ENCODE measurements at regions not wholly inside any gene's neighbourhood (a gene's known extent, or its start where the extent isn't known, plus 50 kb on each side); places are given as distances from the start of the nearest gene placed in this dataset.
"Not testable (repeated sequence)": the region's sequence is repeated elsewhere in the genome, so short reads cannot be mapped to it uniquely, and the experiment has no call there.

DNA sequence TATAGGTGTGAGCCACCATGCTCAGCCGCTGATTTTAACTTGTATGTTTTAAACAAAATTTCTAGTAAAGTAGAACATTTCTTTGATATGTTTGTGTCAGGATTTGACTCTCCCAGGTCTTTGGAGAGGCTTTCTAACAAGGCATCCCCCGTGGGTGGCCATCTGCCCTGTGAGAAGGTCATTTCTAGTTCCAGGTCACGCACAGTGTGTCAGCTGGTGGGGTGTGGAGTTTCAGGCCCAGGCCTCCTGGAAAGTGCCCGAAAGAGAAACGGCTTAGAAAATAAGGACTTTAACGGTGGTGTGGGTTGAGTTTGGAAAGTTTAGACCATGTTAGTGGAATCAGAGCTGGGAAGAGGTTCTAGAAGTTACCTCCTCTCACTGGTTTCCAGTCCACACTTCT is 61.0 kb downstream of the SPDYE17 start:
- H4K20me1 ChIP-seq; H3K9me3 ChIP-seq (replicated peaks in 1 of 11); H3K4me2 ChIP-seq; H3K4me3 ChIP-seq; H3K27me3 ChIP-seq; H3K27ac ChIP-seq; H3K36me3 ChIP-seq; H3K9ac ChIP-seq; H3K4me1 ChIP-seq: not testable (repeated sequence)

DNA sequence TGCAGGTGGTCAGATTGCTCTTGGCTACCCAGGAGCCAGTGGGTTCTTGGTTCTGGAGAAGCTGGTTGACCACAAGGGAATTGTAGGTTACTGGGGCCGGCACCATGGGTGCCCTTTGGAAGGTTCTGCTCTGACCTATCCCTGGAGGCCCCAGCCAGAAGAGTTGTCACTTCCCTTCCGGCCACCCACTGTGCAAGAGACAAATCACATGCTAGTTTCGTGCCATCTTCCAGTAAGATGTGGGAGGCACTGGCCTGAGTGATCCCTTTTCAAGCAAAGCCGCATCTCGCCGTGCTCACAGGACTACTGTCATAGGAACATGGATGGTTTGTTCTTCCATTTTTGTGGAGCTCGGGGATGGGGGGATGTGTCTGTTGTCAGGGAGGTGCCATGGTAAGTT is 62.3 kb downstream of the SPDYE17 start:
- not testable (repeated sequence) for H3K4me3 ChIP-seq

DNA sequence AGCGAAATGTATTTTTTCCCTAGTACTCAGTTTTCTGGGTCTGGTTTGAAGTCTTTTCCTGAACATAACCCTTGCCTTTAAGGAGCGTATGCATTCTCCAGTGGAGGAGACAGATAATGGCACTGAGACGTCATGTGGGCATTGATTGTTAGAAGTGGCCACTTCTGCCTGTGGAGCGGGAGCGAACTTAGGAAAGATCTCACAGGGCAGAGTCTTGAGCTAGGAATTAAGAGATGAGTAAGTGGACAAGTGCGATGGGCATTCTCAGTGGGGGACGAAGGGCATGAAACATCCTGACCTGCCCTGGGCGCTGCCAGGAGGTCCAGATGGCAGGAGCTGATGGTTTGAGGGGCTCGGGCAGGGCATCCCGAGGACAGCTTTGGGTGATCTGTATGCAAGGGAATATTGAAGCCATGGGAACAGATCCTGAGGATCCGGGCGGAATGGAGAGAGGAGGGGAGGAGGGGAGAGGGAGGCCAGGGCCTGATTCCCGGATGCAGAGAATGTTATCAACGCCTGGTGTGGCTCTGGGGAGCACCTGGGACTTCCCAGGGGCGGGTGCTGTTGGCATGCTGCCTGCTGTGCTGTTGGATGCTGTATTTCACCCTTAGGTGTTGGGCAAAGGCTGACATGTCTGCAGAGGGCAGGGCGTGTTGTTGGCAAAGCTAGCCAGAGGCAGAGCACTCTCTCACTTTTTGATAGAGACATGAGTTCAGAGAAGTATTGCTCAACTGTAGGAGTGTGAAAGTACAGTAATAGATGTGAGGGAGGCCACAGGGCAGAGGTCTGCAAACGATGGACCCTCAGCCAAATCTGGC is 66.2 kb downstream of the SPDYE17 start:
- H4K20me1 ChIP-seq; H3K9ac ChIP-seq; H3K4me3 ChIP-seq; H3K27ac ChIP-seq; H3K27me3 ChIP-seq; H3K36me3 ChIP-seq; H3K4me1 ChIP-seq; H3K9me3 ChIP-seq (replicated peaks in 1 of 11); H3K4me2 ChIP-seq: not testable (repeated sequence)

More for the DNA sequence above, 62.3 kb downstream of the SPDYE17 start:
- H3K27ac ChIP-seq; H3K36me3 ChIP-seq; H3K9me3 ChIP-seq (replicated peaks in 1 of 11); H3K4me1 ChIP-seq; H3K9ac ChIP-seq; H3K4me2 ChIP-seq; H4K20me1 ChIP-seq; H3K27me3 ChIP-seq: not testable (repeated sequence)

DNA sequence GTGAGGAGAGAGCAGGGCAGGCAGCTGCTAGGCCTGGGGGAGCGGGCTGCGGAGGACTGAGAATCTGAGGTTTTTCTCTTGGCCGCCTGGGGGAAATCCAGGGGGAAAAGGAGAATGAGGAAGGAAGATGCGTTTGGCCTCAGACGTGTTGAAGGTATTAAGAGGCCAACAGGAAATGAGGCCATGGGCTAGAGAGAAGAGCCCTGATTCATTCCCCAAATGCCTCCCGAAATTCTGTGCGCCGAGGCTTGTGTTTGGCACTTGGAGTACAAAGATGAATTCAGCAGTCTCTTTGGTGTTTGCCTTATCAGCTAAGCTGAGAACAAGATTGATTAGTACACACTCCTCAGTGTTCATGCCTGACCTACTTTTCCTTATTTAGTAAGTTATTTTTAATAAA is 68.1 kb downstream of the SPDYE17 start:
- H3K36me3 ChIP-seq; H3K4me3 ChIP-seq; H4K20me1 ChIP-seq; H3K27ac ChIP-seq; H3K27me3 ChIP-seq; H3K9ac ChIP-seq; H3K4me2 ChIP-seq; H3K4me1 ChIP-seq; H3K9me3 ChIP-seq (replicated peaks in 1 of 11): not testable (repeated sequence)

DNA sequence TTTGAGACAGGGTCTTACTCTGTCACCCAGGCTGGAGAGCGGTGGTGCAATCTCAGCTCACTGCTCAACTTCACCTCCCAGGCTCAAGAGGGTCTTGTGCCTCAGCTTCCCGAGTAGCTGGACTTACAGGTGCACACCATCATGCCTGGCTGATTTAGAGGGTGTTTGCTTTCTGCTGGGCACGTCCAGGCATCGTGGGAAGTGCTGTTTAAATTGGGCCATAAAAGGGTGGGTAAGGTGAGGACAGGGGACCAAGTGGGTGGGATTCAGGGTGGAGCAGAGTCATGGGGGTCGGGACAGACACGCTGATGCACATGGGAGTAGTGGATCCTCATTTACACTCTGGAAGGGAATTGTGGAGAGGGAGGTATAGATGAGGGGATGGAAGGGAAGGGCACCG is 69.1 kb downstream of the SPDYE17 start:
- not testable (repeated sequence) for H3K4me2 ChIP-seq; H3K4me3 ChIP-seq; H3K4me1 ChIP-seq; H3K36me3 ChIP-seq; H3K9ac ChIP-seq; H3K27ac ChIP-seq; H3K9me3 ChIP-seq (replicated peaks in 1 of 11); H3K27me3 ChIP-seq; H4K20me1 ChIP-seq

DNA sequence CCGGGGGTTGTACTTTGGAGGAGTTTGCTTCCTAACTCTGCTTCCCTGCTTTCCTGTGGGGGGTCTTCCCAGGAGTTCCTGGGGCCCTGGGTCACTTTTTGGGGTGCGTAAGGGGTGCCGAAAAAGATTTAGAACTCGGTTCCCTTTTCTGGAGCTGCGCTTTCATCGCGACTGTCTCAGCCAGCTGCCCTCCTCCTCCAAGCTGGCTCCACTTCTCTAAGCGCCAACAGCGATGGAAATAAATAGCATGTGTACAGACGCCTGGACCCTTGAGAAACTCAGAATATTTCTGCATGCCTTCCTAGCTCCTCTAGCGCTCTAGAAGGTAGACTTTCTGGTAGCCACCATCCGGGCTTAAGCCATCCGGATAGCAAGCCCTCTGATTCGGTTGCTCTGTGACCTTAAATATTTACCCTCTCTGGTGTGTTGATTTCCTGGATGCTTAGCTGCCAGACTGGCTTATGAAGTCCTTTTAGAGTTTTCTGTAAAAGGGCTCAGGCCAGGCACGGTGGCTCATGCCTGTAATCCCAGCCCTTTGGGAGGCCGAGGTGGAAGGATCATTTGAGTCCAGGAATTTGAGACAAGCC is 71.7 kb downstream of the SPDYE17 start:
- not testable (repeated sequence) for H3K4me1 ChIP-seq; H3K9me3 ChIP-seq (replicated peaks in 1 of 11); H3K36me3 ChIP-seq; H3K4me2 ChIP-seq; H3K27me3 ChIP-seq; H4K20me1 ChIP-seq; H3K4me3 ChIP-seq; H3K9ac ChIP-seq; H3K27ac ChIP-seq

DNA sequence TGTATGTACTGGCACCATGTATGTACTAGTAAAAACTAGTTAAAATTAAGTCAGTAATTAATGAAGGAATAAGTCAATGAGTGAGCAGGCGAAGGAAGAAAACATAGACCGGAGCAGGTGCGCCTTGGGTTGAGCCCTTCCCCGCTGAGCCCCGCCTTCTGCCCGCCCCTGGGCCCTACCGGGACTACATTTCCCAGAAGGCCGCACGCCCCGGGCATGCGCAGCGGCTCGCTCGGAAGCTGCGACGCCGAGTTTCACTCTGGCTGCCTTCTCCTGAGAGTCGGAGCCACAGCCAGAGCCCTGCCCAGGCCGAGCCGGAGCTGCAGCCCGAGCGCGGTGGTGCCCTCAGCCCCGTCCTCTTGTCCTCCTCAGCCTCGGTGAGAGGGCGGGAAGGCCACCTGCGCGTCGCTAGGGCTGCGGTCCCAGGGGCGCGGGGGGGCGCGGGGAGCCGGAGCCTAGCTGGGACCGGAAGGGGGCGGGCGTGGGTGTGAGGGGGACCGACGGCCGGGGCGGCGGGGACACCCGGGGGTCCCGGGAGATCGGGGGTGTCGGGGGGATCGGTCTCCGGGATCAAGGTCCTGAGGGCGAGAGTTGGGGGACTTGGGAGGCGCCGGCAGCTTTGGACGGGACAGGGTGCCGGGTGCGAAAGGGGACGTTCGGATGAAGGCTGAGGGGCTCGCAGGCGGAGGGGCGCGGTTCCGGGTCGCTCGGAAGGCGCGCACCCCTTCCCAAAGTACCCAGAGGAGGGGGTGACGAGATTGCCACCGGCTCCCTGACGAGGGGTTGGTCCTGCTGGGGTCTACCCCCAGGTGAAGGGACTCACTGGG is 72.4 kb downstream of the SPDYE17 start:
- not testable (repeated sequence) for H3K9me3 ChIP-seq (replicated peaks in 1 of 11); H4K20me1 ChIP-seq; H3K9ac ChIP-seq; H3K4me2 ChIP-seq; H3K27me3 ChIP-seq; H3K4me1 ChIP-seq; H3K36me3 ChIP-seq; H3K27ac ChIP-seq; H3K4me3 ChIP-seq

DNA sequence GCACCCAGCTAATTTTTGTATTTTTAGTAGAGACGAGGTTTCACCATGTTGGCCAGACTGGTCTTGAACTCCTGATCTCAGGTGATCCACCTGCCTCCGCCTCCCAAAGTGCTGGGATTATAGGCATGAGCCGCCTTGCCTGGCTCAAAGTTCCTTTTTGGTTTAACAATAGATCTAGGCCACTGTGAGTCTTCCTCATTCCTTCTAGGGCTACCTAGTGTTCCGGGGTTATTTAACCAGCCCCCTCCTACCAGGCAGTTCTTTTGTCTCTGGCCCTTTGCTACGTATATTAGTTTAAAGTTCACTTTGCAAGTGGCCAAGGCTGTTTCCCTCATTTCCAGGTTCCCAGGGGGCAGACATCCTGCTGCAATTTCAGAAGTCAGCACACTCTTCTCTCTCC is 75.6 kb downstream of the SPDYE17 start:
- not testable (repeated sequence) for H3K9ac ChIP-seq; H3K4me3 ChIP-seq; H3K4me2 ChIP-seq; H3K36me3 ChIP-seq; H3K27ac ChIP-seq; H3K4me1 ChIP-seq; H3K27me3 ChIP-seq; H3K9me3 ChIP-seq (replicated peaks in 1 of 11); H4K20me1 ChIP-seq

DNA sequence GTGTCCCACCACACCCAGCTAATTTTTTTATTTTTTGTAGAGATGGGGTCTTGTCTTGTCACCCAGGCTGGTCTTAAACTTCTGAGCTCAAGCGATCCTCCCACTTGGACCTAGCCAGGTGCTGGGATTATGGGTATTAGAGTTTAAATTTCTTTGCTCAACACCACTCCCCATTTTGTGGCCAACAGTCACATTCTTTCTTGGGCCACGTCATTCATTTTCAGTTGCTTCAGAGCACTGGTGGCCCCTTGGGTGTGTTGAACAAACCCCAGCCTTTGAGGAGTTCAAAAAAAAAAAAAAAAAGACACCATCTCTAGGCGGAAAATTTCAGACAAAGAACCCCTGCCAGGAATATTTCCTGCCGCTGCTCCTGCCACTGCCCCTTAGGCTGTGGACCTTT is 77.0 kb downstream of the SPDYE17 start:
- H4K20me1 ChIP-seq; H3K27ac ChIP-seq; H3K4me1 ChIP-seq; H3K4me2 ChIP-seq; H3K9ac ChIP-seq; H3K36me3 ChIP-seq; H3K27me3 ChIP-seq; H3K9me3 ChIP-seq (replicated peaks in 1 of 11); H3K4me3 ChIP-seq: not testable (repeated sequence)

DNA sequence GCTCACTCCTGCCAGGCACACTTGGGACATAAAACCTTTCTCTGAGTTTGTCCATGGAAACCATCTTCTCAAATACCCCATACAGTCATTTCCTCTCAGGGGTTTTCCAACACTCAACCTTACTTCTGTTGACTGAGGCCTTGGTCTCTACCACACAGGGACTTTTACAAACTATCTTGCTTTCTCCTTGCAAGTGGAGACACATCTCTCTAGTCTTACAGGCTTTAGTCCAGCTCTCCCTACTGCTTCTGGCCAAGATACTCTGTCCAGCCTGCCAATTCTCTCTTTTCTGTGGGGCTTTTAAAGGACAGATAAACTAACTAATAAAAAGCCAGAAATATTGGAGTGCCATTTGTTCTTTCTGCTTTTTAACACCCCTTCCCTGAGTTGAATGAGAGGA is 87.6 kb downstream of the SPDYE17 start:
- H3K4me1 ChIP-seq; H3K36me3 ChIP-seq; H3K9me3 ChIP-seq (replicated peaks in 1 of 11); H4K20me1 ChIP-seq; H3K27me3 ChIP-seq; H3K27ac ChIP-seq; H3K4me2 ChIP-seq; H3K4me3 ChIP-seq; H3K9ac ChIP-seq: not testable (repeated sequence)

DNA sequence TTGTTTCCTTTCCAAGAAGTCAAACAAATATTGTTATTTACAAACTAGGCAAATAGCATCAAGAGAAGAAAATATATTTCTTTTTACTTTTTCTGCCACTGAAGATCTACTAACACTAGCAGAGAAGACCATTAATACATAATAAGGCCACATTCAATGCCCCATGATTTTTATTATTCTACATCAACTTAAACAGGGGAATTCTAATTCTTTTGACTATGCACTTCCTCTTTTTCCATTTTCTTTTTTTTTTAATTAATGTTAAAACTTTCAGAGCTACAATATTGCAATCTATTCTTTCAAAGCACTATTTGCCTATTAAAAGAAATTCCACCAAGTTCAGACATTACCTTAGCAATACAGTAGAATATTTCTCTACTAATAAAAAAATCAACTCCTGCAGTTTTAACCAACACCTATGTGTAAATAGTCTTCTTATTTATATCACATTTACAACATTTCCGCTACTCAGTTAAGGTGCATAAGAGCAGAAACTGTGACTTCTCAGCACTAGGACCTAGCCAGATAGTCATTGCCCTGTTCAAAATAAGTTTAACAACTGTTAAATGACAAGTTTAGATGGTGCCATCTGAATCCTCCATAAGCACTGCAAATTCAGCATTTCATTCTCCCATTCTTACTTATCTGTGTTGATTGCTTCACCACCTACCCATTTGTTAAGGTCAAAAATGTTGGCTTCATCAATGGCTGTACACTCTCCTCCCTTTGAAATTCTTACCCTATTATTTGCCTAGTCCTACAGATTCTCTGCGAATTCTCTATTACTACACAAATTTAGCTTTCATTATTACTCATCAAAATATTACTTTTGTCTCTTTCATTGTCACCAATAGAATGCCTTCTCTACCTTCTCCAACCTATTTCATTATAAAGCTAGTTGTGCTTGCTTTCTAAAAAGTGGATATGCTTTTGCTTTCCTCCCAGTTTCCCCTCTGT is 90.1 kb downstream of the SPDYE17 start:
- not testable (repeated sequence) for H3K9me3 ChIP-seq (replicated peaks in 1 of 11); H3K36me3 ChIP-seq; H3K4me2 ChIP-seq; H3K27me3 ChIP-seq; H4K20me1 ChIP-seq; H3K4me1 ChIP-seq; H3K27ac ChIP-seq; H3K9ac ChIP-seq; H3K4me3 ChIP-seq

DNA sequence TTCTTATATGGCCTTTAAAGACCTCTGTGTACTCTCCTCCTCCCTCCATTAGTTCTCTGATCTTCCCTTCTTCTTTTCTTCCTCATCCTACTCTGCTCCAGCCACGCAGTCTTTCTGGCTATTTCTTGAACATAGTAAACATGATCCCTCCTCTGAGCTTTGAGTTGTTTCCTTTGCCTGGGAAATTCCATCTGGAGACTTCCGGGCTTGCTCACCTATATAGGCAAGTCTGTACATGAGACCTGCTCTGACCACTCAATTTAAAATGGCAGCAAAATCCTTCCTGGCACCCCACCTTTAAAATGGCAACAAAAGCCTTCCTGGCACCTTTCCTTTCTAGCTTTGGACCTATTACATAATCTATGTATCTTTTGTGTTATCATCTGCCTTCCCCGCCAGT is 94.4 kb downstream of the SPDYE17 start:
- H3K9me3 ChIP-seq (replicated peaks in 1 of 11); H3K27ac ChIP-seq; H3K4me3 ChIP-seq; H4K20me1 ChIP-seq; H3K36me3 ChIP-seq; H3K9ac ChIP-seq; H3K4me1 ChIP-seq; H3K4me2 ChIP-seq; H3K27me3 ChIP-seq: not testable (repeated sequence)

DNA sequence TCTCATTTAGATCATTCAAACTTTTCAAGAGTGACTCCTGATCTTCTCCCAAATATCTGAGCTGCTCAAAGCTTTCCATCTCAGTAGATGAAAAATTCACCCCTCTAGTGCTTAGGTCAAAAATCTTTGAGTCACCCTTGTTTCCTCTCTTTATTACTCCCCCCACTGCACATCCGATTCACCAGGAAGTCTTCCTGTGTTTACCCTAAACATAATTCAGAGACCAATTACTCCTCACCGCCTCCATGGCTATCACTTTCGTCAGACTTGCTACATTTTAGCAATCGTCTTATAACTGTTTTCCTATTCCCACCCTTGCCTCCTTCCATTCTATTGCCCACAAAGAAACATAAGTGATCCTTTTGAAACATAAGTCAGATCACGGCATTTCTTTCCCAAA is 94.8 kb downstream of the SPDYE17 start:
- not testable (repeated sequence) for H3K27ac ChIP-seq; H3K9me3 ChIP-seq (replicated peaks in 1 of 11); H3K4me1 ChIP-seq; H3K9ac ChIP-seq; H3K4me2 ChIP-seq; H3K27me3 ChIP-seq; H3K36me3 ChIP-seq; H4K20me1 ChIP-seq; H3K4me3 ChIP-seq

All from BLaER1 treated with 17β-estradiol and CSF1 and Interleukin-3, amounts not matched to agents 10 nM and 100 nM (cell line).